HEK293 (cell line): ENCODE measurements at regions not wholly inside any gene's neighbourhood (a gene's known extent, or its start where the extent isn't known, plus 50 kb on each side); places are given as distances from the start of the nearest gene placed in this dataset.

Experiments used
- CTCF ChIA-PET: fragments of 350-600 bp; formaldehyde crosslinking; extraction: SDS; loops from one replicate; lab custom pipeline; 2021; ENCODE audit warnings: antibody characterized with exemption; lab: Yijun Ruan, JAX
- POLR2A ChIA-PET: fragments of 300-600 bp; formaldehyde crosslinking; extraction: SDS; loops from one replicate; lab custom pipeline; 2020; ENCODE audit warnings: antibody characterized with exemption, inconsistent platforms; lab: Yijun Ruan, JAX
- H3K27ac ChIP-seq: fragments of 200-500 bp; sonication (Bioruptor generic); 2 replicates; pipeline ENCODE4 v1.5.1; 2014; ENCODE audit warnings: low read depth, low read length, control low read depth, inconsistent platforms; ENCODE audit errors: extremely low read depth
- H3K36me3 ChIP-seq, 2 experiments: fragments of 200-500 bp in 1 of 2; sonication (Bioruptor generic) in 1 of 2; 1 replicate in 1 of 2; 2 replicates in 1 of 2; pipeline ENCODE4 v1.5.1; 2014 to 2017; ENCODE audit warnings: inconsistent platforms in 2 of 2, low read length in 2 of 2; ENCODE audit not compliant: control insufficient read depth in 2 of 2, insufficient read depth in 1 of 2
- H3K4me1 ChIP-seq: fragments of 200-500 bp; sonication (Bioruptor generic); 2 replicates; pipeline ENCODE4 v1.5.1; 2014; ENCODE audit warnings: mild to moderate bottlenecking, low read length, inconsistent platforms; ENCODE audit not compliant: control insufficient read depth, insufficient read depth
- H3K4me3 ChIP-seq: 2 replicates; pipeline ENCODE4 v1.5.1; 2011; ENCODE audit warnings: low read depth, mild to moderate bottlenecking, control low read depth, low read length, moderate library complexity
- H3K9me3 ChIP-seq: fragments of 200-500 bp; sonication (Bioruptor generic); 2 replicates; pipeline ENCODE4 v1.5.1; 2014; ENCODE audit warnings: low read depth, low read length, inconsistent platforms; ENCODE audit not compliant: control insufficient read depth, insufficient read depth
- AEBP2 ChIP-seq: fragments of 450-650 bp; formaldehyde crosslinking; IDR thresholded peaks from 2 replicates; pipeline ENCODE4 v1.5.1; 2016; ENCODE audit warnings: missing biosample characterization, missing genetic modification characterization, borderline replicate concordance
- EGR2 ChIP-seq: fragments of 450-650 bp; formaldehyde crosslinking; IDR thresholded peaks from 2 replicates; pipeline ENCODE4 v1.5.1; 2016; ENCODE audit warnings: low read depth, missing biosample characterization, missing genetic modification characterization
- GLI2 ChIP-seq: fragments of 450-650 bp; formaldehyde crosslinking; IDR thresholded peaks from 2 replicates; pipeline ENCODE4; 2017; ENCODE audit warnings: missing biosample characterization, missing genetic modification characterization, low read depth, borderline replicate concordance
- GLI4 ChIP-seq: fragments of 450-650 bp; formaldehyde crosslinking; IDR thresholded peaks from 2 replicates; pipeline ENCODE4 v1.5.1; 2016; ENCODE audit warnings: missing biosample characterization, missing genetic modification characterization
- PATZ1 ChIP-seq: fragments of 450-650 bp; formaldehyde crosslinking; IDR thresholded peaks from 2 replicates; pipeline ENCODE4 v1.5.1; 2016; ENCODE audit warnings: missing biosample characterization, missing genetic modification characterization
- SETDB1 ChIP-seq: IDR thresholded peaks from one replicate; pipeline ENCODE4 v1.6.1; 2017; ENCODE audit warnings: mild to moderate bottlenecking, low read length, moderate library complexity, mixed read lengths; ENCODE audit not compliant: insufficient read length
- TSHZ1 ChIP-seq: fragments of 450-650 bp; formaldehyde crosslinking; IDR thresholded peaks from 2 replicates; pipeline ENCODE4 v1.5.1; 2016; ENCODE audit warnings: missing biosample characterization, missing genetic modification characterization, borderline replicate concordance
- ZBTB1 ChIP-seq: fragments of 450-650 bp; formaldehyde crosslinking; IDR thresholded peaks from 2 replicates; pipeline ENCODE4 v1.5.1; 2016; ENCODE audit warnings: missing biosample characterization, missing genetic modification characterization
- ZBTB20 ChIP-seq: fragments of 450-650 bp; formaldehyde crosslinking; IDR thresholded peaks from 2 replicates; pipeline ENCODE4 v1.5.1; 2016; ENCODE audit warnings: missing biosample characterization, missing genetic modification characterization
- ZIC2 ChIP-seq: fragments of 450-650 bp; formaldehyde crosslinking; IDR thresholded peaks from 2 replicates; pipeline ENCODE4 v1.5.1; 2016; ENCODE audit warnings: missing biosample characterization, missing genetic modification characterization
- ZNF114 ChIP-seq: fragments of 450-650 bp; formaldehyde crosslinking; IDR thresholded peaks from 2 replicates; pipeline ENCODE4 v1.5.0; 2017; ENCODE audit warnings: missing biosample characterization, missing genetic modification characterization
- ZNF138 ChIP-seq: fragments of 450-650 bp; formaldehyde crosslinking; IDR thresholded peaks from 2 replicates; pipeline ENCODE4 v1.5.1; 2016; ENCODE audit warnings: missing biosample characterization, missing genetic modification characterization, borderline replicate concordance
- ZNF146 ChIP-seq: fragments of 450-650 bp; formaldehyde crosslinking; IDR thresholded peaks from 2 replicates; pipeline ENCODE4 v1.5.1; 2016; ENCODE audit warnings: missing biosample characterization, missing genetic modification characterization
- ZNF18 ChIP-seq: fragments of 450-650 bp; formaldehyde crosslinking; IDR thresholded peaks from 2 replicates; pipeline ENCODE4 v1.5.1; 2016; ENCODE audit warnings: missing biosample characterization, missing genetic modification characterization
- ZNF214 ChIP-seq: fragments of 450-650 bp; formaldehyde crosslinking; IDR thresholded peaks from 2 replicates; pipeline ENCODE4 v1.5.1; 2017; ENCODE audit warnings: missing biosample characterization, mild to moderate bottlenecking, missing genetic modification characterization, borderline replicate concordance
- ZNF248 ChIP-seq: fragments of 450-650 bp; formaldehyde crosslinking; IDR thresholded peaks from 2 replicates; pipeline ENCODE4 v1.5.1; 2017; ENCODE audit warnings: missing biosample characterization, missing genetic modification characterization
- ZNF324 ChIP-seq: fragments of 450-650 bp; formaldehyde crosslinking; IDR thresholded peaks from 2 replicates; pipeline ENCODE4 v1.5.1; 2016; ENCODE audit warnings: missing biosample characterization, missing genetic modification characterization
- ZNF335 ChIP-seq: fragments of 450-650 bp; formaldehyde crosslinking; conservative IDR thresholded peaks from 2 replicates; pipeline ENCODE4 v1.5.1; 2016; ENCODE audit warnings: missing biosample characterization, missing genetic modification characterization
- ZNF449 ChIP-seq: fragments of 450-650 bp; formaldehyde crosslinking; IDR thresholded peaks from 2 replicates; pipeline ENCODE4 v1.5.1; 2017; ENCODE audit warnings: missing biosample characterization, mild to moderate bottlenecking, missing genetic modification characterization, moderate library complexity
- ZNF585B ChIP-seq: fragments of 450-650 bp; formaldehyde crosslinking; IDR thresholded peaks from 2 replicates; pipeline ENCODE4 v1.5.1; 2016; ENCODE audit warnings: missing biosample characterization, missing genetic modification characterization
- ZNF610 ChIP-seq: fragments of 450-650 bp; formaldehyde crosslinking; IDR thresholded peaks from 2 replicates; pipeline ENCODE4 v1.5.1; 2016; ENCODE audit warnings: missing biosample characterization, missing genetic modification characterization, borderline replicate concordance
- ZNF624 ChIP-seq: fragments of 450-650 bp; formaldehyde crosslinking; IDR thresholded peaks from 2 replicates; pipeline ENCODE4 v1.5.1; 2017; ENCODE audit warnings: missing biosample characterization, missing genetic modification characterization

GRCh38 chr13:111900390-111901131 is 166.4 kb upstream of the SOX1 start:
- Histone ChIP-seq H3K4me1 (no peaks in the 10 kb centered on the region), H3K4me3 (no peak overlapping the region), H3K36me3 (no peaks in the 10 kb centered on the region), H3K27ac (no peak overlapping the region), H3K9me3 (no peaks in the 10 kb centered on the region)
- ChIA-PET CTCF (no interaction called here), POLR2A (no interaction called here)
- TF ChIP-seq EGR2 (tag by site-specific recombination), result no peak
- no peak for TF ChIP-seq ZNF138 (tag by site-specific recombination)
- TF ChIP-seq ZNF449 (tag by site-specific recombination), result no peak
- TF ChIP-seq ZNF585B (tag by site-specific recombination), result no peak
- no peak for TF ChIP-seq ZNF248 (tag by site-specific recombination)
- TF ChIP-seq ZBTB1 (tag by site-specific recombination), result no peak
- TF ChIP-seq ZNF324 (tag by site-specific recombination), result no peak
- no peak for TF ChIP-seq ZNF214 (tag by site-specific recombination)
- no peak for TF ChIP-seq ZNF146 (tag by site-specific recombination)
- TF ChIP-seq TSHZ1 (tag by site-specific recombination), result no peak
- TF ChIP-seq PATZ1, result no peak

GRCh38 chr13:111901267-111901915 is 165.6 kb upstream of the SOX1 start:
- POLR2A ChIA-PET, result no interaction called here
- CTCF ChIA-PET, result interaction anchor here (0.7 kb wide), 1 partner anchor 22 kb away, joined by 3 read pairs; no protein-coding TSS in a partner anchor
- no peak overlapping the region for H3K4me3 ChIP-seq
- no peaks in the 10 kb centered on the region for H3K4me1 ChIP-seq
- H3K9me3 ChIP-seq, result no peaks in the 10 kb centered on the region
- no peaks in the 10 kb centered on the region for H3K36me3 ChIP-seq
- H3K27ac ChIP-seq, result no peak overlapping the region
- TF ChIP-seq AEBP2, result no peak
- no peak for TF ChIP-seq GLI4 (tag by site-specific recombination)
- no peak for TF ChIP-seq ZNF114 (tag by site-specific recombination)
- no peak for TF ChIP-seq ZIC2 (tag by site-specific recombination)
- TF ChIP-seq GLI2, result no peak
- TF ChIP-seq SETDB1, result no peak
- no peak for TF ChIP-seq ZNF624
- no peak for TF ChIP-seq ZNF335 (tag by site-specific recombination)
- TF ChIP-seq ZNF18, result no peak
- no peak for TF ChIP-seq ZNF610 (tag by site-specific recombination)
- no peak for TF ChIP-seq ZNF449 (tag by site-specific recombination)
- TF ChIP-seq ZBTB20 (tag by site-specific recombination), result no peak
